ENCODE measurements at regions not wholly inside any gene's neighbourhood (a gene's known extent, or its start where the extent isn't known, plus 50 kb on each side); places are given as distances from the start of the nearest gene placed in this dataset.

DNA sequence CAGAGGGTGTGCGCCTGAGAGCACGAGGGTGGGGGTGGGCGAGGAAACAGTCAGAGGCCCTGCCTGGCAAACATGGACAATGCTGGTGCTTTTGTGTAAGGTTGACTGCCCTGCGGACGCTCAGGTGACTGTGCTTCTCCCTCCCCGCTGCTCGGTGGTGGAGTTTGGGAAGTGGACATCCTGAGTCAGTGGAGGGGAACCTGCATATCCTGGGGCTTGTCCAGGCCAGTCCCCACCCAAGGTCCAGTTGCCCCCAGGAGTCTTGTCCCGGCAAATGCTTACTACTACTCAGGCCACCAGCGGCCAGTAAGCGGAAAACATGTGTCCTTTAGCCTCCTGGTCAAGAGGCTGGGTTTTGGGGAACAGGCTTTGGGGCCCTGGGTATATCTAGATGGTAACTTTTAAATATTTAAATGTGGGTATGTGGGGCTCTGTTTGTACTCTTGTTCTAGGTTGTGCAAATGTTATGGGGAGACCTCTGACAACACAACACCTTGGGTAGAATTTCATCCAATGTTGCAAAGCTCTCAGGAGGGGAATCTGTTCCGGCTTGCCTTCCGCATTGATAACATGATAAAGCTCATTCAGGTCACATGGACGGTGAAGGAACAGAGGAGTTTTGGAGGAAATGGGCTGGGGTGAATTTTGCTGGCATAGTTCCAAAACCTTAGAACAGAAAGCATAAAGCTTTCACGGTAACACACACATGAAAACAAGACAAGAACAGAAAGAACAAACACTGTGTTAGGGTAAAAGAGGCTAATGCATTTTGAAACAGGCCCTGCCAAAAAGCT, 364.9 kb downstream of the PRDM2 start:
- H3K4me3 ChIP-seq (ENCODE audit: low read length in 2 of 2): no peak overlapping the region
- H3K9me3 ChIP-seq (ENCODE audit: control insufficient read depth in 2 of 2, low read length in 2 of 2): no peaks in the 10 kb centered on the region
- H3K9ac ChIP-seq (ENCODE audit: low read length in 2 of 2): no peak overlapping the region
- no peaks in the 10 kb centered on the region for H3K36me3 ChIP-seq (ENCODE audit: control insufficient read depth in 2 of 2, insufficient read depth in 2 of 2, low read length in 2 of 2)
- H3K27me3 ChIP-seq (ENCODE audit: control insufficient read depth in 1 of 2, insufficient read depth in 2 of 2, low read length in 2 of 2): peaks cover 0 to 3% of the 10 kb centered on the region in 2 donors
- H3K27ac ChIP-seq (ENCODE audit: low read length): no peak overlapping the region
- no peaks in the 10 kb centered on the region for H3K4me1 ChIP-seq (ENCODE audit: control insufficient read depth, insufficient read depth, low read length)

DNA sequence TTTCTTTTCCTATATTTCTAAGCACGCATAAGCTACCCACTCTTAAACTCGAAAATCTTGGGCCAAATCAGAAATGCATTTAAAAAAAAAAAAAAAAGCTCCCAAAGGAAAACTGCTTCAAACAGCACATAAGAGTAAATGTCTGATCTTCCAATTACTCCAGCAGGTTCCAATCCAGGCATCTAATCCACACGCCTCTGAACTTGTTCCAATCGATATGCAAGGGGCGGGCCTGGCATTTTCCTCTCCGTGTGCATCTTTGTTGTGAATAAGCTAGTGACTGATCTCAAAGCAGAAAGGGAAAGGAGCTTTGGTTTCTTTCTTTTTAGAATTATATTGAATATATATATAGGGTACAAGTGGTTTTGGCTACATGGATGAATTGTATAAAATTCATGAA, 365.5 kb downstream of the PRDM2 start:
- Histone ChIP-seq H3K4me3 (ENCODE audit: low read length in 2 of 2) (no peak overlapping the region), H3K4me1 (ENCODE audit: control insufficient read depth, insufficient read depth, low read length) (no peaks in the 10 kb centered on the region), H3K27me3 (ENCODE audit: control insufficient read depth in 1 of 2, insufficient read depth in 2 of 2, low read length in 2 of 2) (peaks cover 0 to 3% of the 10 kb centered on the region in 2 donors), H3K9me3 (ENCODE audit: control insufficient read depth in 2 of 2, low read length in 2 of 2) (no peaks in the 10 kb centered on the region), H3K27ac (ENCODE audit: low read length) (no peak overlapping the region), H3K36me3 (ENCODE audit: control insufficient read depth in 2 of 2, insufficient read depth in 2 of 2, low read length in 2 of 2) (no peaks in the 10 kb centered on the region), H3K9ac (ENCODE audit: low read length in 2 of 2) (no peak overlapping the region)

DNA sequence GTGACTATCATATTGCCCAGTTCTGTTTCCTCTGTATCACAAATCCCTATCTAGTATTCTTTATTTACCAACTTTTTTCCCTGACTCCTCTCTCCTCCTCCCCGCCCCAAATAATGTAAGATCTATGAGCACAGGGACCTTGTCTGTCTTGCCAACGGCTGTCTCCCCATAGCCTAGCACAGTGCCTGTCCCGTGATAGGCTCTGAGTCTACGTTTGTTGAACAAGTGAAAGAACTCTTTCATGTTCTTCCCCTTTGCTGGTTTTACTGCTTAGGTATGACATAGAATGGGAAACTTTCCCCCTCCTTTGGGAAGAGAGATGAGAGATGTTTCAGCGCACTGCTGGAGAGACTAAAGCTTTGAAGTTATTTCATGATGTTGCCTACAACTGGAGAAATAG, 367.0 kb downstream of the PRDM2 start:
- no peaks in the 10 kb centered on the region for H3K4me1 ChIP-seq (ENCODE audit: control insufficient read depth, insufficient read depth, low read length)
- no peaks in the 10 kb centered on the region for H3K36me3 ChIP-seq (ENCODE audit: control insufficient read depth in 2 of 2, insufficient read depth in 2 of 2, low read length in 2 of 2)
- no peak overlapping the region for H3K9ac ChIP-seq (ENCODE audit: low read length in 2 of 2)
- no peaks in the 10 kb centered on the region for H3K9me3 ChIP-seq (ENCODE audit: control insufficient read depth in 2 of 2, low read length in 2 of 2)
- H3K4me3 ChIP-seq (ENCODE audit: low read length in 2 of 2): no peak overlapping the region
- H3K27me3 ChIP-seq (ENCODE audit: control insufficient read depth in 1 of 2, insufficient read depth in 2 of 2, low read length in 2 of 2): peaks cover 0 to 3% of the 10 kb centered on the region in 2 donors
- H3K27ac ChIP-seq (ENCODE audit: low read length): no peak overlapping the region

DNA sequence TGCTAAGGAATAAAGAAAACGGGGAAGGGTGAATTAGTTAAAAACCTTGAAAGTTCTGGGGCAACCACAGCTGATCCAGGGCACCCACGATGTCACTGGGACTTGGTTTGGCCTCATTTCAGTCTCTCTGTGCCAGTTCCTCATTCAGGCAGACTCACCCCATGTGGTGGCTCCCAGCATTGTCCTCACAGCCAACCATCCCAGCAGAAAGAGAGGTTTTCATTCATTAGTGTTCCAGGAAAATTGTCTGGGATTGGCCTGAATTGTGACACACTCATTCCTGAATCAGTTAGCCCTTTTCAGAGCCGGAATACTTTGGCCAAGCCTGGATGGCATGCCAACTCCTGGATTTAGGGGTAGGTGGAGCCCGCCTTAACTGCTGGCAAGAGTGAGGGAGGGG, 367.7 kb downstream of the PRDM2 start:
- no peak overlapping the region for H3K9ac ChIP-seq (ENCODE audit: low read length in 2 of 2)
- no peak overlapping the region for H3K27ac ChIP-seq (ENCODE audit: low read length)
- no peaks in the 10 kb centered on the region for H3K9me3 ChIP-seq (ENCODE audit: control insufficient read depth in 2 of 2, low read length in 2 of 2)
- H3K27me3 ChIP-seq (ENCODE audit: control insufficient read depth in 1 of 2, insufficient read depth in 2 of 2, low read length in 2 of 2): peaks cover 0 to 3% of the 10 kb centered on the region in 2 donors
- no peaks in the 10 kb centered on the region for H3K4me1 ChIP-seq (ENCODE audit: control insufficient read depth, insufficient read depth, low read length)
- no peaks in the 10 kb centered on the region for H3K36me3 ChIP-seq (ENCODE audit: control insufficient read depth in 2 of 2, insufficient read depth in 2 of 2, low read length in 2 of 2)
- H3K4me3 ChIP-seq (ENCODE audit: low read length in 2 of 2): no peak overlapping the region

DNA sequence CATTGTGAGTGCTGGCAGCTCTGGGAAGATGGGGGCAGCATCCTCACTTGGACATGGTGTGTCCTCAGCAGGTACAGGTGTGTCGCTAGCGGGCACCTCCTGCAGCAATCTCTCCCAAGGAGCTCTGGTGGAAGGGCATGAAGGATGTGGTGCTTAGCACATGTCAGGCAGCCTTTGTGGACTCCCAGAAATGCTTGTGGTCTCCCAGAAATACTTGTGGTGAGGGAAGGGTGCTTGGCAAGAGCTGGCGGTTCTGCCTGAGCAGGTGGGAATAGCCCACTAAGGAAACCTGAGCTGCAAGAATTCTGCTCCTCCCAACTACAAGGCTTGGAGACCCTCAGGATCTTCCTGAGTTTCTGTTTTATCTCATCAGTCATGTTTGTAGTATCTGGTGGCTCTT, 371.6 kb downstream of the PRDM2 start:
- no peak overlapping the region for H3K4me3 ChIP-seq (ENCODE audit: low read length in 2 of 2)
- H3K9ac ChIP-seq (ENCODE audit: low read length in 2 of 2): no peak overlapping the region
- H3K4me1 ChIP-seq (ENCODE audit: control insufficient read depth, insufficient read depth, low read length): no peaks in the 10 kb centered on the region
- peaks cover 0 to 5% of the 10 kb centered on the region in 2 donors for H3K9me3 ChIP-seq (ENCODE audit: control insufficient read depth in 2 of 2, low read length in 2 of 2)
- H3K36me3 ChIP-seq (ENCODE audit: control insufficient read depth in 2 of 2, insufficient read depth in 2 of 2, low read length in 2 of 2): no peaks in the 10 kb centered on the region
- peaks cover 0 to 3% of the 10 kb centered on the region in 2 donors for H3K27me3 ChIP-seq (ENCODE audit: control insufficient read depth in 1 of 2, insufficient read depth in 2 of 2, low read length in 2 of 2)
- no peak overlapping the region for H3K27ac ChIP-seq (ENCODE audit: low read length)

DNA sequence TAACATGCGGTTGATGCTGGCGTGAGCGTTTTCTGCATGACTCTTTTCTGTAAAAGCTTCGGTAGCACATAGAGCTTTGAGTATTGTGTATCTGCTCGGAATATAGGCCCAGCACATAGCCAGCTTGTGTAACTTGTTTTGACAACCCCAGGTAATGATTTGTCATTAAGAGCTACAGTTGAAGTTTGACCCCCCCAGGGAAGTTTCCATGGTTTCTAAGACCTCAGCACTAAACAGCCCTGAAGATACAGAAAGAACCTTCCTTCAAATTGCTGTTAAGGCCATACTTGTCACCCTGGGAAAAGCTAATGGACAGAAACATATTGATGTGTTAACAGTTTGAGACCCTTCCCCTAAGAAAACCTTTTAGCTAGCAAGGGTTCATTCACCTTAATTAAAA, 380.7 kb downstream of the PRDM2 start:
- H3K27me3 ChIP-seq (ENCODE audit: control insufficient read depth in 1 of 2, insufficient read depth in 2 of 2, low read length in 2 of 2): no peaks in the 10 kb centered on the region
- H3K36me3 ChIP-seq (ENCODE audit: control insufficient read depth in 2 of 2, insufficient read depth in 2 of 2, low read length in 2 of 2): no peaks in the 10 kb centered on the region
- H3K27ac ChIP-seq (ENCODE audit: low read length): no peak overlapping the region
- H3K4me3 ChIP-seq (ENCODE audit: low read length in 2 of 2): no peak overlapping the region
- no peak overlapping the region for H3K9ac ChIP-seq (ENCODE audit: low read length in 2 of 2)
- H3K9me3 ChIP-seq (ENCODE audit: control insufficient read depth in 2 of 2, low read length in 2 of 2): peaks cover 0 to 6% of the 10 kb centered on the region in 2 donors
- H3K4me1 ChIP-seq (ENCODE audit: control insufficient read depth, insufficient read depth, low read length): no peaks in the 10 kb centered on the region

DNA sequence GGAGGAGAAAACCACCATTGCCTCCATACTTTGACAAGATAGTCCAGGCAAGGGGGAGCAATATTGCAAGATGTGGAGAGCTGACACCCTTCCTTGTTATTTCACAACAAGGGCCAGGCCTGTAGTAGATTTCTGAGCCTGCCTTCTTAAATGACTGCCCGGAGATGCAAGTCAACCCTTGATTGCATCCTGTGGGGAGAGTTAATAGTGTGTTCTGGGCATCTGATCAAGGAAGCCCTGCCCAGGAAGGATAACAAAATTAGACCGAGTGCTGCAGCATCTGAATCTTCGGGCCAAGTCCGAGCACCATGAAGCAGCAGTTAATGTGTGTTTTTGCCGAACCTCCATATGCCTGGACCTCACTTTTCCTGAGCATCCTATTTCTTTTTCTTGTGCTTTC, 382.3 kb downstream of the PRDM2 start:
- H3K9ac ChIP-seq (ENCODE audit: low read length in 2 of 2): no peak overlapping the region
- no peaks in the 10 kb centered on the region for H3K4me1 ChIP-seq (ENCODE audit: control insufficient read depth, insufficient read depth, low read length)
- H3K27ac ChIP-seq (ENCODE audit: low read length): no peak overlapping the region
- H3K27me3 ChIP-seq (ENCODE audit: control insufficient read depth in 1 of 2, insufficient read depth in 2 of 2, low read length in 2 of 2): no peaks in the 10 kb centered on the region
- no peaks in the 10 kb centered on the region for H3K36me3 ChIP-seq (ENCODE audit: control insufficient read depth in 2 of 2, insufficient read depth in 2 of 2, low read length in 2 of 2)
- H3K9me3 ChIP-seq (ENCODE audit: control insufficient read depth in 2 of 2, low read length in 2 of 2): peaks cover 0 to 3% of the 10 kb centered on the region in 2 donors
- H3K4me3 ChIP-seq (ENCODE audit: low read length in 2 of 2): no peak overlapping the region

DNA sequence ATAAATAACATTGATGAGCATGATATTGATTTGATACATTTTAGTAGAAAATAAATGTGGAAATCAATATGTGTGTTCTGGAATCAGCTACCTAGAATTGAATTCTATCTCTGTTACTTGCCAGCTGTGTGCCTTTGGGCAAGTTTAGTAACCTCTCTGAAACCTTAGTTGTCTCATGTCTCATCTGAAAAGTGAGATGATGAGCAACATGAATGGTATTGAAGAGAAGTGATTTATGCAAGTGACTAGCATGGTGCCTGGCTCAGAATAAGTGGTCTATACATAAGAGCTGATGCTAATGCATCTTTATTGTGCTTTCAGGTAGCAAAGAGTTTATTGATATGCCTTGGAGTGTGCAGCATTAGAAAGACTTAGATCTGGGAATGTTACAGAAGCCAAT, 383.3 kb downstream of the PRDM2 start:
- H3K9ac ChIP-seq (ENCODE audit: low read length in 2 of 2): no peak overlapping the region
- no peaks in the 10 kb centered on the region for H3K4me1 ChIP-seq (ENCODE audit: control insufficient read depth, insufficient read depth, low read length)
- H3K36me3 ChIP-seq (ENCODE audit: control insufficient read depth in 2 of 2, insufficient read depth in 2 of 2, low read length in 2 of 2): no peaks in the 10 kb centered on the region
- no peak overlapping the region for H3K4me3 ChIP-seq (ENCODE audit: low read length in 2 of 2)
- no peaks in the 10 kb centered on the region for H3K27me3 ChIP-seq (ENCODE audit: control insufficient read depth in 1 of 2, insufficient read depth in 2 of 2, low read length in 2 of 2)
- peaks cover 0 to 3% of the 10 kb centered on the region in 2 donors for H3K9me3 ChIP-seq (ENCODE audit: control insufficient read depth in 2 of 2, low read length in 2 of 2)
- no peak overlapping the region for H3K27ac ChIP-seq (ENCODE audit: low read length)

DNA sequence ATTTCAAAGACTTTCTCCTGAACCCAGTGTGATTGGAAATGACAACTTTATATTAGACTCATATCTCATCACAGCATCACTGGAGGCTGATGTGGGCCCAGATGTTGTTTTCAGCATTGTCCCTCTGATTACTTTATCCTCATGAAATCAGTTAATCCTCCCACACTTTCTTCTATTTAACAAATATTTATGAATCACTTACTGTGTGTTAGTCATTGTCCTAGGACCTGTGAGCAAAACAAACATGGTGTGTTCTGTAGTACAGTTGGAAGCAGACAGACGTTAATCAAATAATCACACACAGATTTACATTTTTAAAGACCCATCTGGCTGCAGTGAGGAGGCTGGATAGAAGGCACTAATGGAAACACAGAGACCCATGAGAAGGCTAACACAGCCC, 383.7 kb downstream of the PRDM2 start:
- H3K36me3 ChIP-seq (ENCODE audit: control insufficient read depth in 2 of 2, insufficient read depth in 2 of 2, low read length in 2 of 2): no peaks in the 10 kb centered on the region
- H3K27ac ChIP-seq (ENCODE audit: low read length): no peak overlapping the region
- no peak overlapping the region for H3K4me3 ChIP-seq (ENCODE audit: low read length in 2 of 2)
- no peaks in the 10 kb centered on the region for H3K4me1 ChIP-seq (ENCODE audit: control insufficient read depth, insufficient read depth, low read length)
- H3K27me3 ChIP-seq (ENCODE audit: control insufficient read depth in 1 of 2, insufficient read depth in 2 of 2, low read length in 2 of 2): no peaks in the 10 kb centered on the region
- H3K9me3 ChIP-seq (ENCODE audit: control insufficient read depth in 2 of 2, low read length in 2 of 2): peaks cover 0 to 3% of the 10 kb centered on the region in 2 donors
- H3K9ac ChIP-seq (ENCODE audit: low read length in 2 of 2): no peak overlapping the region

DNA sequence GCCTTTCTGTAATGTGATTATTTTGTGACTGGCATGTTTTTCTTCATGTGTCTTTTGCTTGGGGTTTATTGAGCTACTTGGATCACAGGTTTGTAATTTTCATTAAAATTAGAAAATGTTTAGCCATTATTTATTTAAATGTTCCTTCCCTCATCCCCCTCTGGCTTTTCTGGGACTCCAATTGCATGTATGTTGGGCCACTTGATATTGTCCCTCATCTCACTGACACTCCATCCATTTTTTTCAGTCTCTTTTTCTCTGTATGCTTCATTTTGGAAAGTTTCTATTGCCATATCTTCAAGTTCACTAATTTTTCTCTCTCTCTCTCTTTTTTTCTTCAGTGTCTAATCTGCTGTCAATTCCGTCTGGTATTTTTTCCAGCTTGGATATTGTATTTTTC, 390.1 kb downstream of the PRDM2 start:
- H3K27me3 ChIP-seq (ENCODE audit: control insufficient read depth in 1 of 2, insufficient read depth in 2 of 2, low read length in 2 of 2): no peaks in the 10 kb centered on the region
- peaks cover 3 to 5% of the 10 kb centered on the region in 2 donors for H3K9me3 ChIP-seq (ENCODE audit: control insufficient read depth in 2 of 2, low read length in 2 of 2)
- H3K9ac ChIP-seq (ENCODE audit: low read length in 2 of 2): no peak overlapping the region
- no peak overlapping the region for H3K27ac ChIP-seq (ENCODE audit: low read length)
- no peaks in the 10 kb centered on the region for H3K4me1 ChIP-seq (ENCODE audit: control insufficient read depth, insufficient read depth, low read length)
- no peak overlapping the region for H3K4me3 ChIP-seq (ENCODE audit: low read length in 2 of 2)
- H3K36me3 ChIP-seq (ENCODE audit: control insufficient read depth in 2 of 2, insufficient read depth in 2 of 2, low read length in 2 of 2): no peaks in the 10 kb centered on the region

DNA sequence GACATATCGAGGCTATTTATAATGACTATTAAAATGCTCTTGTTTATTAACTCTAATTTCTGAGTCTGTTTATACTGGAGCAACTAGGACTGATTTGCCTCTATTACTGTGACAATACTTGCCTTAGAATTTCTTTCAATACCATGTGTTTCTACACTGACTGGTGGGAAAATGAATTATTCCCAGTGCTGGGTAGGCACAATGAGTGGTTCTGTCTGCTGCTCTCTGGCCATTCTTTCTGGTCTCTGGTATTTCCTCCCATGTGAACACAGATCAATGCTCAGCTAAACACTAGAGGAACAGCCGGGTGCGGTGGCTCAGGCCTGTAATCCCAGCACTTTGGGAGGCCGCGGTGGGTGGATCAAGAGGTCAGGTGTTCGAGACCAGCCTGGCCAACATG, 390.5 kb downstream of the PRDM2 start:
- H3K4me3 ChIP-seq (ENCODE audit: low read length in 2 of 2): no peak overlapping the region
- H3K4me1 ChIP-seq (ENCODE audit: control insufficient read depth, insufficient read depth, low read length): no peaks in the 10 kb centered on the region
- H3K9me3 ChIP-seq (ENCODE audit: control insufficient read depth in 2 of 2, low read length in 2 of 2): peaks cover 3 to 5% of the 10 kb centered on the region in 2 donors
- no peaks in the 10 kb centered on the region for H3K27me3 ChIP-seq (ENCODE audit: control insufficient read depth in 1 of 2, insufficient read depth in 2 of 2, low read length in 2 of 2)
- H3K36me3 ChIP-seq (ENCODE audit: control insufficient read depth in 2 of 2, insufficient read depth in 2 of 2, low read length in 2 of 2): no peaks in the 10 kb centered on the region
- H3K9ac ChIP-seq (ENCODE audit: low read length in 2 of 2): no peak overlapping the region
- no peak overlapping the region for H3K27ac ChIP-seq (ENCODE audit: low read length)
